WTC11 (cell line): ENCODE measurements at regions not wholly inside any gene's neighbourhood (a gene's known extent, or its start where the extent isn't known, plus 50 kb on each side); places are given as distances from the start of the nearest gene placed in this dataset.

Experiments
- ATAC-seq: fragments of 200-7000 bp; cut with Tn5 transposase; 2 replicates; pipeline ENCODE4 v1.10.0; 2021; ENCODE audit warnings: mild to moderate bottlenecking, moderate library complexity
- CTCF ChIA-PET: fragments of 300-600 bp; sonication (Branson Sonifier 250); formaldehyde crosslinking; loops from one replicate; lab custom pipeline; 2021; ENCODE audit warnings: antibody characterized with exemption; lab: Charles Lee
- POLR2A ChIA-PET: fragments of 350-600 bp; sonication (Branson Sonifier 250); formaldehyde crosslinking; loops from one replicate; lab custom pipeline; 2021; ENCODE audit warnings: antibody characterized with exemption; lab: Charles Lee
- DNase-seq: peaks from one replicate; pipeline ENCODE4 v3.0.0; 2021; ENCODE audit warnings: low spot score
- H3K27ac Mint-ChIP-seq: 2 replicates; pipeline ENCODE4 v1.8.0; 2021; ENCODE audit warnings: mixed read lengths
- H3K27me3 Mint-ChIP-seq: 2 replicates; pipeline ENCODE4 v1.8.0; 2021; ENCODE audit warnings: low read depth, mild to moderate bottlenecking, moderate library complexity, mixed read lengths
- H3K36me3 Mint-ChIP-seq: 2 replicates; pipeline ENCODE4 v1.8.0; 2021; ENCODE audit warnings: mixed read lengths
- H3K4me1 Mint-ChIP-seq: 2 replicates; pipeline ENCODE4 v1.8.0; 2022; ENCODE audit warnings: mixed read lengths
- H3K4me3 Mint-ChIP-seq: 2 replicates; pipeline ENCODE4 v1.8.0; 2021; ENCODE audit warnings: mild to moderate bottlenecking, moderate library complexity, mixed read lengths
- H3K9me3 Mint-ChIP-seq: 2 replicates; pipeline ENCODE4 v1.8.0; 2021; ENCODE audit warnings: mixed read lengths
- CREB1 ChIP-seq: sonication (generic); formaldehyde crosslinking; IDR thresholded peaks from 2 replicates; pipeline ENCODE4 v1.8.0; 2023; ENCODE audit warnings: mild to moderate bottlenecking, missing genetic modification reagents
- ELF4 ChIP-seq: sonication (generic); formaldehyde crosslinking; IDR thresholded peaks from 2 replicates; pipeline ENCODE4 v1.8.1; 2022; ENCODE audit warnings: low read depth, mild to moderate bottlenecking, moderate library complexity, missing genetic modification reagents
- ESRRA ChIP-seq: sonication (generic); formaldehyde crosslinking; IDR thresholded peaks from 2 replicates; pipeline ENCODE4 v1.8.1; 2022; ENCODE audit warnings: mild to moderate bottlenecking, missing genetic modification reagents, borderline replicate concordance
- MXD4 ChIP-seq: fragments of 250-450 bp; sonication (Bioruptor Pico); IDR thresholded peaks from 2 replicates; pipeline ENCODE4 v1.8.0; 2021; ENCODE audit warnings: mild to moderate bottlenecking, moderate library complexity, borderline replicate concordance
- MYBL2 ChIP-seq: sonication (generic); formaldehyde crosslinking; IDR thresholded peaks from 2 replicates; pipeline ENCODE4 v1.8.1; 2023; ENCODE audit warnings: mild to moderate bottlenecking, moderate library complexity, missing genetic modification reagents
- NFE2L1 ChIP-seq: sonication (generic); formaldehyde crosslinking; IDR thresholded peaks from 2 replicates; pipeline ENCODE4 v1.8.1; 2023; ENCODE audit warnings: missing genetic modification reagents
- TEAD4 ChIP-seq: sonication (generic); formaldehyde crosslinking; IDR thresholded peaks from 2 replicates; pipeline ENCODE4 v1.8.0; 2022; ENCODE audit warnings: mild to moderate bottlenecking, missing genetic modification reagents
- ZBTB21 ChIP-seq: sonication (generic); formaldehyde crosslinking; IDR thresholded peaks from 2 replicates; pipeline ENCODE4 v1.8.1; 2023; ENCODE audit warnings: mild to moderate bottlenecking, missing genetic modification reagents, borderline replicate concordance
- ZNF263 ChIP-seq: sonication (generic); formaldehyde crosslinking; IDR thresholded peaks from 2 replicates; pipeline ENCODE4 v1.8.1; 2022; ENCODE audit warnings: low read depth, mild to moderate bottlenecking, moderate library complexity, missing genetic modification reagents
- ZNF396 ChIP-seq: fragments of 250-450 bp; sonication (Bioruptor Pico); IDR thresholded peaks from 2 replicates; pipeline ENCODE4 v1.8.0; 2021; ENCODE audit warnings: mild to moderate bottlenecking, moderate library complexity, borderline replicate concordance
- ZNF423 ChIP-seq: fragments of 250-450 bp; sonication (Bioruptor Pico); IDR thresholded peaks from 2 replicates; pipeline ENCODE4 v2.1.2; 2022; ENCODE audit warnings: mild to moderate bottlenecking, moderate library complexity
- TF ChIP-seq, protein P1 (sequence below): sonication (generic); formaldehyde crosslinking; IDR thresholded peaks from 2 replicates; pipeline ENCODE4 v1.8.0; 2022; ENCODE audit warnings: mild to moderate bottlenecking, missing genetic modification reagents
- TF ChIP-seq, protein P2 (sequence below): fragments of 250-450 bp; sonication (Bioruptor Pico); conservative IDR thresholded peaks from 2 replicates; pipeline ENCODE4 v1.9.0; 2021; ENCODE audit warnings: mild to moderate bottlenecking
- TF ChIP-seq, protein P3 (sequence below): sonication (generic); formaldehyde crosslinking; IDR thresholded peaks from 2 replicates; pipeline ENCODE4 v1.8.0; 2022; ENCODE audit warnings: mild to moderate bottlenecking, missing genetic modification reagents
- TF ChIP-seq, protein P4 (sequence below): sonication (generic); formaldehyde crosslinking; IDR thresholded peaks from 2 replicates; pipeline ENCODE4 v1.8.0; 2022; ENCODE audit warnings: mild to moderate bottlenecking, missing genetic modification reagents
- TF ChIP-seq, protein P5 (sequence below): sonication (generic); formaldehyde crosslinking; IDR thresholded peaks from 2 replicates; pipeline ENCODE4 v1.8.1; 2023; ENCODE audit warnings: mild to moderate bottlenecking, missing genetic modification reagents, borderline replicate concordance
- TF ChIP-seq, protein P6 (sequence below): sonication (generic); formaldehyde crosslinking; conservative IDR thresholded peaks from 2 replicates; pipeline ENCODE4 v1.8.1; 2023; ENCODE audit warnings: mild to moderate bottlenecking, low read depth, missing genetic modification reagents, moderate library complexity

DNA sequence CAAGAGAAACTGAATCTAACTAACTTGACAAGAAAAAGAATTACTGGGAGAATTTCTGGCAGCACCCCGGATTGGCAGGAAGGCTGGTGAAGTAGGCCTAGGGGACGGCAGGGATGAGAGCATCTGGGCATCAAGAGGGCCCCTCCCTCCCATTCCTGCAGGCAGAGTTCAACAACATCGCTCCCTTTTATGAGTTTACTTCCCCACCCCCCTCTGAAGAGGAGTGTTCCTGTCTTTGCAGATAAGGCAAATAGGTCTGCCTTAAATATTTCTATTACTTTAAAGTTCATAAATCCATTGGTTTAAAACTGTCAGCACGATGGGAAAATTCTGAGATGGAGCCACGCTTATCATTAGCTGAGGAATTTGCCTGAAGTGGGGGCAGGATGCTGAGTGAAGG is 168.7 kb downstream of the TBX5 start:
- no peak overlapping the region for H3K27ac Mint-ChIP-seq
- ChIA-PET CTCF (no interaction called here), POLR2A (no interaction called here)
- H3K4me3 Mint-ChIP-seq = no peak overlapping the region
- peaks cover 9% of the 10 kb centered on the region for H3K9me3 Mint-ChIP-seq
- TF ChIP-seq NFE2L1 = no peak
- no peak for TF ChIP-seq ZBTB21
- TF ChIP-seq ESRRA = no peak
- TF ChIP-seq, protein P1, sequence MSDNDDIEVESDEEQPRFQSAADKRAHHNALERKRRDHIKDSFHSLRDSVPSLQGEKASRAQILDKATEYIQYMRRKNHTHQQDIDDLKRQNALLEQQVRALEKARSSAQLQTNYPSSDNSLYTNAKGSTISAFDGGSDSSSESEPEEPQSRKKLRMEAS (CRISPR knock-in tag) = no peak
- TF ChIP-seq, protein P2, sequence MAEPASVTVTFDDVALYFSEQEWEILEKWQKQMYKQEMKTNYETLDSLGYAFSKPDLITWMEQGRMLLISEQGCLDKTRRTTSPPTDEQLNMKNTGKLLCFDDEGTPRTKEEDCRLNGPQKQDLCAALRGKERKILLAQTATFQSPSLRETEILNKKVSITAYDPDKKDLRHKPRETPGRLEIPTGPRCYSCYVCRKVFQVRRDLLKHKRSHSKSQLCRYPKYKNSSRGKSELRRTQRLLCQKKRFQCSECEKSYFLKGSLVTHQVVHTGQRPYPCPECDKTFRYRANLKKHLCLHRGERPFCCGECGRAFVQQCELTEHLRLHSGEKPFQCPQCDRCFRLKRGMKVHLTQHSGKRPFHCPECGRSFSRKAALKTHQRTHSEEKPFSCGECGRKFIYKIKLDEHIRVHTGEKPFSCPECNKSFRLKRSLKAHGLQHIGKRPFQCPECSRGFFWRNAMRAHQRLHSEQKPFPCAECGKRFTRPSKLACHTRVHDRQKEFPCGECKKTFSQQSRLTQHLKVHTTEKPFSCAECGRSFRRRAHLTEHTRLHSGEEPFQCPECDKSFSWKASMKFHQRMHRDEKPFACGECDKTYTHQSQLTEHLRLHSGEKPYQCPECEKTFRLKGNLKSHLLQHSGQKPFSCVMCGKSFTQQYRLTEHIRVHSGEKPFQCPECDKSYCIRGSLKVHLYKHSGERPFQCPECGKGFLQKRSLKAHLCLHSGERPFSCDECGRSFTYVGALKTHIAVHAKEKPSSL (CRISPR knock-in tag) = no peak
- no peak for TF ChIP-seq ZNF423 (CRISPR knock-in tag)
- TF ChIP-seq, protein P3, sequence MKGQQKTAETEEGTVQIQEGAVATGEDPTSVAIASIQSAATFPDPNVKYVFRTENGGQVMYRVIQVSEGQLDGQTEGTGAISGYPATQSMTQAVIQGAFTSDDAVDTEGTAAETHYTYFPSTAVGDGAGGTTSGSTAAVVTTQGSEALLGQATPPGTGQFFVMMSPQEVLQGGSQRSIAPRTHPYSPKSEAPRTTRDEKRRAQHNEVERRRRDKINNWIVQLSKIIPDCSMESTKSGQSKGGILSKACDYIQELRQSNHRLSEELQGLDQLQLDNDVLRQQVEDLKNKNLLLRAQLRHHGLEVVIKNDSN (CRISPR knock-in tag) = no peak
- TF ChIP-seq, protein P4, sequence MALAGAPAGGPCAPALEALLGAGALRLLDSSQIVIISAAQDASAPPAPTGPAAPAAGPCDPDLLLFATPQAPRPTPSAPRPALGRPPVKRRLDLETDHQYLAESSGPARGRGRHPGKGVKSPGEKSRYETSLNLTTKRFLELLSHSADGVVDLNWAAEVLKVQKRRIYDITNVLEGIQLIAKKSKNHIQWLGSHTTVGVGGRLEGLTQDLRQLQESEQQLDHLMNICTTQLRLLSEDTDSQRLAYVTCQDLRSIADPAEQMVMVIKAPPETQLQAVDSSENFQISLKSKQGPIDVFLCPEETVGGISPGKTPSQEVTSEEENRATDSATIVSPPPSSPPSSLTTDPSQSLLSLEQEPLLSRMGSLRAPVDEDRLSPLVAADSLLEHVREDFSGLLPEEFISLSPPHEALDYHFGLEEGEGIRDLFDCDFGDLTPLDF = no peak
- no peak for TF ChIP-seq MYBL2 (CRISPR knock-in tag)
- TF ChIP-seq, all 79 proteins: peak for 0
- DNase-seq (no peak), ATAC-seq (no peak)
- Mint-ChIP-seq H3K36me3 (0 out of 2 replicates have a peak, but pooled peaks cover 1% of the 10 kb centered on the region), H3K4me1 (peaks cover 21% of the 10 kb centered on the region), H3K27me3 (no peaks in the 10 kb centered on the region; the same call in 1 of the 2 replicates)

DNA sequence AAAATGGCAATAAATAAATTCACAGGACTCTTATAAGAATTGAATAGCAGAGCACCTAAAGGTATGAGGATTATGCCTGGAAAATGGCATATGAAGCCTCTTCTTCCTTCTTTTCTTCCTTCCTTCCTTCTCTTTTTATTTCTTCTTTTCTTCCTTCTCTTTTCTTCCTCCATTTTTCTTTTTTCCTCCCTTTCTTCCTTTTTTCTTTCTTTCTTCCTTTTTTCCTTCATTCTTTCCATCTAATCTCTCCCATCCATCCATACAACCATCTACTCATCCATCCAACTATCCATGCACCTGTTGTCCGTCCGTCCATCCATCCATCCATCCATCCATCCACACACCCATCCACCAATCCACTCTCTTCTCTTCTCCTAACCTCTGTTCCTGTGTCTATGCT is 173.8 kb downstream of the TBX5 start:
- POLR2A ChIA-PET = no interaction called here
- CTCF ChIA-PET = interaction anchor here (1.1 kb wide), 1 partner anchor 277 kb away, joined by 3 read pairs; no protein-coding TSS in a partner anchor
- H3K27ac Mint-ChIP-seq = no peak overlapping the region
- DNase-seq (no peak), ATAC-seq (no peak)
- H3K36me3 Mint-ChIP-seq = no peaks in the 10 kb centered on the region
- no peak overlapping the region for H3K4me3 Mint-ChIP-seq
- H3K9me3 Mint-ChIP-seq = 0 out of 2 replicates have a peak, but pooled peaks cover 4% of the 10 kb centered on the region
- no peaks in the 10 kb centered on the region for H3K4me1 Mint-ChIP-seq
- TF ChIP-seq ZNF263 (CRISPR knock-in tag) (no peak), MXD4 (no peak), ZNF396 (CRISPR knock-in tag) (no peak)
- TF ChIP-seq, protein P5, sequence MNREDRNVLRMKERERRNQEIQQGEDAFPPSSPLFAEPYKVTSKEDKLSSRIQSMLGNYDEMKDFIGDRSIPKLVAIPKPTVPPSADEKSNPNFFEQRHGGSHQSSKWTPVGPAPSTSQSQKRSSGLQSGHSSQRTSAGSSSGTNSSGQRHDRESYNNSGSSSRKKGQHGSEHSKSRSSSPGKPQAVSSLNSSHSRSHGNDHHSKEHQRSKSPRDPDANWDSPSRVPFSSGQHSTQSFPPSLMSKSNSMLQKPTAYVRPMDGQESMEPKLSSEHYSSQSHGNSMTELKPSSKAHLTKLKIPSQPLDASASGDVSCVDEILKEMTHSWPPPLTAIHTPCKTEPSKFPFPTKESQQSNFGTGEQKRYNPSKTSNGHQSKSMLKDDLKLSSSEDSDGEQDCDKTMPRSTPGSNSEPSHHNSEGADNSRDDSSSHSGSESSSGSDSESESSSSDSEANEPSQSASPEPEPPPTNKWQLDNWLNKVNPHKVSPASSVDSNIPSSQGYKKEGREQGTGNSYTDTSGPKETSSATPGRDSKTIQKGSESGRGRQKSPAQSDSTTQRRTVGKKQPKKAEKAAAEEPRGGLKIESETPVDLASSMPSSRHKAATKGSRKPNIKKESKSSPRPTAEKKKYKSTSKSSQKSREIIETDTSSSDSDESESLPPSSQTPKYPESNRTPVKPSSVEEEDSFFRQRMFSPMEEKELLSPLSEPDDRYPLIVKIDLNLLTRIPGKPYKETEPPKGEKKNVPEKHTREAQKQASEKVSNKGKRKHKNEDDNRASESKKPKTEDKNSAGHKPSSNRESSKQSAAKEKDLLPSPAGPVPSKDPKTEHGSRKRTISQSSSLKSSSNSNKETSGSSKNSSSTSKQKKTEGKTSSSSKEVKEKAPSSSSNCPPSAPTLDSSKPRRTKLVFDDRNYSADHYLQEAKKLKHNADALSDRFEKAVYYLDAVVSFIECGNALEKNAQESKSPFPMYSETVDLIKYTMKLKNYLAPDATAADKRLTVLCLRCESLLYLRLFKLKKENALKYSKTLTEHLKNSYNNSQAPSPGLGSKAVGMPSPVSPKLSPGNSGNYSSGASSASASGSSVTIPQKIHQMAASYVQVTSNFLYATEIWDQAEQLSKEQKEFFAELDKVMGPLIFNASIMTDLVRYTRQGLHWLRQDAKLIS (CRISPR knock-in tag) = no peak
- no peaks in the 10 kb centered on the region for H3K27me3 Mint-ChIP-seq

DNA sequence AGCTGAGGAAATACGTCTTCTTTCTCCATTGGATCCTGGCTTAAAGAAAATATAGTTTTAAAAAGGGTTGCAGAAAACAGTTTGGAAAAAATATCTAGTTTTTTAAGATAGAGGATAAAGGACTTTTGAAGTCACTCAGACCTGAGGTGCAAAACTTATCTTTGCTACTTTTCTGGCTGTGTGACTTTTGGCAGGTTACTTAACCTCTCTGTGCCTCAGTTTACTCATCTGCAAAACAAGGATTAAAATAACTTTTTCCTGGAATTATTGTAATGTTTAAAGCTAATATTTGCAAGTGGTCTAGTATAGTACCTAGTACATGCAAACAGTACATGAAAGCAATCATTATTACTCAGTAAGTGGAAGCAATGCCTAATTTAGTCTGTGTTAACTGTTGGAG is 176.8 kb downstream of the TBX5 start:
- no peak for ATAC-seq
- H3K4me3 Mint-ChIP-seq = no peak overlapping the region
- H3K27me3 Mint-ChIP-seq = peaks cover 1% of the 10 kb centered on the region; the same call in 1 of the 2 replicates
- H3K27ac Mint-ChIP-seq = no peak overlapping the region
- CTCF ChIA-PET = no interaction called here
- no peaks in the 10 kb centered on the region for H3K9me3 Mint-ChIP-seq
- POLR2A ChIA-PET = no interaction called here
- peaks cover 22% of the 10 kb centered on the region for H3K4me1 Mint-ChIP-seq
- no peaks in the 10 kb centered on the region for H3K36me3 Mint-ChIP-seq
- DNase-seq = no peak
- TF ChIP-seq TEAD4 (CRISPR knock-in tag) (no peak), CREB1 (CRISPR knock-in tag) (no peak), ELF4 (no peak)
- TF ChIP-seq, protein P4 = no peak
- TF ChIP-seq, protein P6, sequence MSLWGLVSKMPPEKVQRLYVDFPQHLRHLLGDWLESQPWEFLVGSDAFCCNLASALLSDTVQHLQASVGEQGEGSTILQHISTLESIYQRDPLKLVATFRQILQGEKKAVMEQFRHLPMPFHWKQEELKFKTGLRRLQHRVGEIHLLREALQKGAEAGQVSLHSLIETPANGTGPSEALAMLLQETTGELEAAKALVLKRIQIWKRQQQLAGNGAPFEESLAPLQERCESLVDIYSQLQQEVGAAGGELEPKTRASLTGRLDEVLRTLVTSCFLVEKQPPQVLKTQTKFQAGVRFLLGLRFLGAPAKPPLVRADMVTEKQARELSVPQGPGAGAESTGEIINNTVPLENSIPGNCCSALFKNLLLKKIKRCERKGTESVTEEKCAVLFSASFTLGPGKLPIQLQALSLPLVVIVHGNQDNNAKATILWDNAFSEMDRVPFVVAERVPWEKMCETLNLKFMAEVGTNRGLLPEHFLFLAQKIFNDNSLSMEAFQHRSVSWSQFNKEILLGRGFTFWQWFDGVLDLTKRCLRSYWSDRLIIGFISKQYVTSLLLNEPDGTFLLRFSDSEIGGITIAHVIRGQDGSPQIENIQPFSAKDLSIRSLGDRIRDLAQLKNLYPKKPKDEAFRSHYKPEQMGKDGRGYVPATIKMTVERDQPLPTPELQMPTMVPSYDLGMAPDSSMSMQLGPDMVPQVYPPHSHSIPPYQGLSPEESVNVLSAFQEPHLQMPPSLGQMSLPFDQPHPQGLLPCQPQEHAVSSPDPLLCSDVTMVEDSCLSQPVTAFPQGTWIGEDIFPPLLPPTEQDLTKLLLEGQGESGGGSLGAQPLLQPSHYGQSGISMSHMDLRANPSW (CRISPR knock-in tag) = no peak
